ENCODE measurements at regions not wholly inside any gene's neighbourhood (a gene's known extent, or its start where the extent isn't known, plus 50 kb on each side); places are given as distances from the start of the nearest gene placed in this dataset.

- TF ChIP-seq, protein P1, sequence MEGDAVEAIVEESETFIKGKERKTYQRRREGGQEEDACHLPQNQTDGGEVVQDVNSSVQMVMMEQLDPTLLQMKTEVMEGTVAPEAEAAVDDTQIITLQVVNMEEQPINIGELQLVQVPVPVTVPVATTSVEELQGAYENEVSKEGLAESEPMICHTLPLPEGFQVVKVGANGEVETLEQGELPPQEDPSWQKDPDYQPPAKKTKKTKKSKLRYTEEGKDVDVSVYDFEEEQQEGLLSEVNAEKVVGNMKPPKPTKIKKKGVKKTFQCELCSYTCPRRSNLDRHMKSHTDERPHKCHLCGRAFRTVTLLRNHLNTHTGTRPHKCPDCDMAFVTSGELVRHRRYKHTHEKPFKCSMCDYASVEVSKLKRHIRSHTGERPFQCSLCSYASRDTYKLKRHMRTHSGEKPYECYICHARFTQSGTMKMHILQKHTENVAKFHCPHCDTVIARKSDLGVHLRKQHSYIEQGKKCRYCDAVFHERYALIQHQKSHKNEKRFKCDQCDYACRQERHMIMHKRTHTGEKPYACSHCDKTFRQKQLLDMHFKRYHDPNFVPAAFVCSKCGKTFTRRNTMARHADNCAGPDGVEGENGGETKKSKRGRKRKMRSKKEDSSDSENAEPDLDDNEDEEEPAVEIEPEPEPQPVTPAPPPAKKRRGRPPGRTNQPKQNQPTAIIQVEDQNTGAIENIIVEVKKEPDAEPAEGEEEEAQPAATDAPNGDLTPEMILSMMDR (IDR thresholded peaks at IDR 0.05 in 2 of 3, conservative IDR thresholded peaks at IDR 0.05 in 1 of 3; ENCODE audit: borderline replicate concordance in 1 of 3, insufficient read depth in 1 of 3, low read depth in 2 of 3, low read length in 2 of 3) = no peak
- TF ChIP-seq POLR2AphosphoS5 (IDR thresholded peaks at IDR 0.05; ENCODE audit: low read depth, low read length) = no peak
- TF ChIP-seq MAX (IDR thresholded peaks at IDR 0.05) = no peak
- no peak for TF ChIP-seq EZH2 (IDR thresholded peaks at IDR 0.05)
- TF ChIP-seq CBX3 (IDR thresholded peaks at IDR 0.05; ENCODE audit: low read depth) = no peak
- TF ChIP-seq SP1 (IDR thresholded peaks at IDR 0.05; ENCODE audit: low read depth) = no peak
- TF ChIP-seq, protein P2, sequence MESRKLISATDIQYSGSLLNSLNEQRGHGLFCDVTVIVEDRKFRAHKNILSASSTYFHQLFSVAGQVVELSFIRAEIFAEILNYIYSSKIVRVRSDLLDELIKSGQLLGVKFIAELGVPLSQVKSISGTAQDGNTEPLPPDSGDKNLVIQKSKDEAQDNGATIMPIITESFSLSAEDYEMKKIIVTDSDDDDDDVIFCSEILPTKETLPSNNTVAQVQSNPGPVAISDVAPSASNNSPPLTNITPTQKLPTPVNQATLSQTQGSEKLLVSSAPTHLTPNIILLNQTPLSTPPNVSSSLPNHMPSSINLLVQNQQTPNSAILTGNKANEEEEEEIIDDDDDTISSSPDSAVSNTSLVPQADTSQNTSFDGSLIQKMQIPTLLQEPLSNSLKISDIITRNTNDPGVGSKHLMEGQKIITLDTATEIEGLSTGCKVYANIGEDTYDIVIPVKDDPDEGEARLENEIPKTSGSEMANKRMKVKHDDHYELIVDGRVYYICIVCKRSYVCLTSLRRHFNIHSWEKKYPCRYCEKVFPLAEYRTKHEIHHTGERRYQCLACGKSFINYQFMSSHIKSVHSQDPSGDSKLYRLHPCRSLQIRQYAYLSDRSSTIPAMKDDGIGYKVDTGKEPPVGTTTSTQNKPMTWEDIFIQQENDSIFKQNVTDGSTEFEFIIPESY (IDR thresholded peaks at IDR 0.05; ENCODE audit: extremely low read depth, insufficient replicate concordance, low read length) = no peak
- TF ChIP-seq RAD21 (IDR thresholded peaks at IDR 0.05; ENCODE audit: low read depth) = no peak
These were observed 224.8 kb downstream of the KLF5 start for GRCh38 chr13:73283636-73284035.

All from HCT116 (cell line).